ENCODE measurements at regions not wholly inside any gene's neighbourhood (a gene's known extent, or its start where the extent isn't known, plus 50 kb on each side); places are given as distances from the start of the nearest gene placed in this dataset.

DNA sequence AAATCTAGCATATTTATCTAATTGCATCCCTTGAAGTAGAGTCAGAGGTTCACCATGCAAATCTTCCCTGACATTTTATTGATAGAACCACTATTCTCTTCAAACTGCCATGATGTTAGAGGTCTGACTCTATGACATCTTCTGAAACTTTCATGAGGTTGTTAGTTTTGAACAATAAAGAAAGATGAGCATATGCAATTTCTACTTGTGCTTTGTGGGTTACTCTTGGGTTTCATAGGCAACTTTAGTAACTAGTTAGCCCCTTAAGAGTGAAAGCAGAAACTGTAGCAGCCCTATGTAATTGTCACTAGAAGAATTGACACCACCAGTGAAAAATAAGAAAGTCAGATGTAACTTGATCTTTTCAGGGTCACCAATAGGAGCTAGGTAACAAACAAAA is 53.1 kb upstream of the ZEB2 start:
- ChIA-PET RAD21 (ENCODE audit: low non-redundant PET in 1 of 2, low total read pairs in 2 of 2, uncharacterized antibody in 2 of 2, unreplicated experiment in 2 of 2) (no interaction called here), POLR2A (no interaction called here), CTCF (no interaction called here)
- H3K4me2 ChIP-seq (ENCODE audit: low read length) = no peak overlapping the region
- ATAC-seq = no peak
- no peaks in the 10 kb centered on the region for H3K9me2 ChIP-seq (ENCODE audit: insufficient read depth)
- H3K9ac ChIP-seq (ENCODE audit: low read length) = no peak overlapping the region
- TF ChIP-seq RAD21 (IDR thresholded peaks at IDR 0.05; ENCODE audit: low read depth) (no peak), EZH2 (IDR thresholded peaks at IDR 0.05) (no peak), ELF1 (IDR thresholded peaks at IDR 0.05; ENCODE audit: borderline replicate concordance, low read depth) (no peak), ZNF274 (IDR thresholded peaks at IDR 0.05; ENCODE audit: low read depth, low read length) (no peak), SIN3A (IDR thresholded peaks at IDR 0.05; ENCODE audit: low read depth) (no peak), EGR1 (IDR thresholded peaks at IDR 0.05; ENCODE audit: low read depth) (no peak), ZFX (IDR thresholded peaks at IDR 0.05) (no peak), POLR2AphosphoS5 (IDR thresholded peaks at IDR 0.05; ENCODE audit: low read depth, low read length) (no peak), CBX3 (IDR thresholded peaks at IDR 0.05; ENCODE audit: low read depth) (no peak), FOSL1 (IDR thresholded peaks at IDR 0.05; ENCODE audit: low read depth) (no peak), EZH2phosphoT487 (IDR thresholded peaks at IDR 0.05; ENCODE audit: borderline replicate concordance) (no peak), ZBTB33 (IDR thresholded peaks at IDR 0.05; ENCODE audit: extremely low read depth, insufficient replicate concordance, low read length) (no peak), MAX (IDR thresholded peaks at IDR 0.05) (no peak), SP1 (IDR thresholded peaks at IDR 0.05; ENCODE audit: low read depth) (no peak)
- TF ChIP-seq, protein P1, sequence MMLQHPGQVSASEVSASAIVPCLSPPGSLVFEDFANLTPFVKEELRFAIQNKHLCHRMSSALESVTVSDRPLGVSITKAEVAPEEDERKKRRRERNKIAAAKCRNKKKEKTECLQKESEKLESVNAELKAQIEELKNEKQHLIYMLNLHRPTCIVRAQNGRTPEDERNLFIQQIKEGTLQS (IDR thresholded peaks at IDR 0.05) = no peak
- no TSS peak for BruUV-seq (replicated peaks)
- no peaks in the 10 kb centered on the region for H3K4me1 ChIP-seq (ENCODE audit: control insufficient read depth in 1 of 2, insufficient read depth in 2 of 2, low read length in 2 of 2)
- no peak overlapping the region for H2AFZ ChIP-seq (ENCODE audit: low read depth, low read length, poor library complexity, severe bottlenecking)
- no peak overlapping the region for H3K4me3 ChIP-seq (replicated peaks in 1 of 2; ENCODE audit: low read depth in 1 of 2, low read length in 2 of 2)
- H3K79me2 ChIP-seq (ENCODE audit: insufficient read depth, low read length) = no peaks in the 10 kb centered on the region
- intact Hi-C loops (cut with micrococcal nuclease) = no loop called here
- no peaks in the 10 kb centered on the region for H4K20me1 ChIP-seq (ENCODE audit: insufficient read depth)
- no peak overlapping the region for H3K27ac ChIP-seq (ENCODE audit: low read depth, low read length)
- H3K36me3 ChIP-seq (ENCODE audit: control insufficient read depth in 1 of 2, insufficient read depth in 2 of 2, low read length in 2 of 2) = no peaks in the 10 kb centered on the region
- no peaks in the 10 kb centered on the region for H3K9me3 ChIP-seq (ENCODE audit: control insufficient read depth in 1 of 2, insufficient read depth in 1 of 2, low read depth in 1 of 2, low read length in 2 of 2)
- DNase-seq (ENCODE audit: low read depth, low spot score) = no peak
- H3K27me3 ChIP-seq (ENCODE audit: insufficient read depth, low read length) = no peaks in the 10 kb centered on the region
